ENCODE measurements at regions not wholly inside any gene's neighbourhood (a gene's known extent, or its start where the extent isn't known, plus 50 kb on each side); places are given as distances from the start of the nearest gene placed in this dataset.

GRCh38 chr1:213659580-213660547, 327.9 kb upstream of the PROX1 start:
- no peak for DNase-seq (ENCODE audit: low read depth in 1 of 2, low spot score in 2 of 2)

DNA sequence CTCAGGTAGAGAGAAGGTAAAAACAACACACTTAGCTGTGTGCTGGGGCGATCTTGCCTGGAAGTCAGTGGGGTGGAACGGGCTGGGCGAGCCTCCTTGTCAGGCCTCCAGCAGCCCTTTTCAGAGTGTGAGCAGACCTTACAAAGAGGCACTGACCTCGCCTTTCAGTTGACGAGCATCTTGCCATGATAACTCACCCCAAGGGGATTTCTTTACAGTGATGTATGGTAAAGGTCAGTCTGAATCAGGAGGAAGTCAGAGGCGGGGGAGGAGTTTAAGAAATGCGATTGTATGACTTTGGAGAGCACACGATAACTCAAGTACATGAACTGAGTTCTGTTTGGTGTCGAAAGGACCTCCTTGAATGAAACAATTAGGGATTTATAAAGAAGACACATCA, 326.5 kb upstream of the PROX1 start:
- no peak for DNase-seq (ENCODE audit: low read depth in 1 of 2, low spot score in 2 of 2)
- Histone ChIP-seq H3K27me3 (replicated peaks) (no peaks in the 10 kb centered on the region), H3K9me3 (replicated peaks) (no peaks in the 10 kb centered on the region), H3K4me3 (no peak overlapping the region), H3K36me3 (no peaks in the 10 kb centered on the region), H3K4me1 (replicated peaks) (no peaks in the 10 kb centered on the region), H3K27ac (no peak overlapping the region)

More at GRCh38 chr1:213659580-213660547, 327.9 kb upstream of the PROX1 start:
- Histone ChIP-seq H3K4me3 (no peak overlapping the region), H3K27me3 (replicated peaks) (no peaks in the 10 kb centered on the region), H3K4me1 (replicated peaks) (no peaks in the 10 kb centered on the region), H3K36me3 (no peaks in the 10 kb centered on the region), H3K9me3 (replicated peaks) (no peaks in the 10 kb centered on the region), H3K27ac (no peak overlapping the region)

GRCh38 chr1:213666113-213666512, 321.7 kb upstream of the PROX1 start:
- no peak overlapping the region for H3K4me3 ChIP-seq
- no peak overlapping the region for H3K27ac ChIP-seq
- H3K9me3 ChIP-seq (replicated peaks) = no peaks in the 10 kb centered on the region
- no peaks in the 10 kb centered on the region for H3K36me3 ChIP-seq
- DNase-seq (ENCODE audit: low read depth in 1 of 2, low spot score in 2 of 2) = no peak
- H3K27me3 ChIP-seq (replicated peaks) = no peaks in the 10 kb centered on the region
- no peaks in the 10 kb centered on the region for H3K4me1 ChIP-seq (replicated peaks)

DNA sequence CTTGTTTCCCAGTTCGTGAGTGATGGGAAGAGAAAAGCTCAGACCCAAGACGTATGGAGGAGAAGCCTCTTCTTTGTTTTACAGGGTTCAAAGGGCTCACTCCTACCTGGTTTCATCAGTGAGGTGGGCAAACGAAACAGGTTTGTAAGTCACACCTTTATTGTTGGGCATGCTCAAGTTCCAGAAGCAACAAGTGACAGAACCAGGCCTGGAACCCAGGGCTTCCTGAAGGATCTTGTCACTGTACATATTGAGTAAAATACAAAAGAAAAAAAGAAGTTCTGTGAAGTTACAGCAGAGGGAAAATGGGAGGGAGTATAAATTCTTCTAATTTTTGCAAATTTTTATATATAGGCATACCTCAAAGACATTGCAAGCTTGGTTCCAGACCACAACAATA, 320.9 kb upstream of the PROX1 start:
- no peaks in the 10 kb centered on the region for H3K36me3 ChIP-seq
- H3K27ac ChIP-seq = no peak overlapping the region
- H3K4me1 ChIP-seq (replicated peaks) = no peaks in the 10 kb centered on the region
- no peak overlapping the region for H3K4me3 ChIP-seq
- DNase-seq (ENCODE audit: low read depth in 1 of 2, low spot score in 2 of 2) = no peak
- H3K27me3 ChIP-seq (replicated peaks) = no peaks in the 10 kb centered on the region
- H3K9me3 ChIP-seq (replicated peaks) = no peaks in the 10 kb centered on the region

DNA sequence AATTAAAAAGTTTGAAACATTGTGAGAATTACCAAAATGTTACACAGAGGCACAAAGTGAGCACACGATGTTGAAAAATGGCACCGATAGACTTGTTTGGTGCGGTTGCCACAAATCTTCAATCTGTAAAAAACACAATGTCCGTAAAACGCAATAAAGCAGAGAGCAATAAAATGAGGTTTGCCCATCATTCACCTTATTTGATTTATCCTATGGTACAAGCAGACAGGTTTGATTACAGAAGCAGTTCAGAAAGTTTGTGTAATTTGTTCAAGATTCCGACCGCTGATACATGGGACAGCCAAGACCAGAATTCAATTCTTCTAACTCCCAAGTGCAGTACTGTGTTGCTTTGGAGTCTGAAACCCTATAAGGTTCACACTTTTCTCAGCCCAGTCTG, 318.3 kb upstream of the PROX1 start:
- no peaks in the 10 kb centered on the region for H3K4me1 ChIP-seq (replicated peaks)
- H3K27me3 ChIP-seq (replicated peaks) = no peaks in the 10 kb centered on the region
- H3K36me3 ChIP-seq = no peaks in the 10 kb centered on the region
- H3K4me3 ChIP-seq = no peak overlapping the region
- DNase-seq (ENCODE audit: low read depth in 1 of 2, low spot score in 2 of 2) = no peak
- no peak overlapping the region for H3K27ac ChIP-seq
- H3K9me3 ChIP-seq (replicated peaks) = no peaks in the 10 kb centered on the region

DNA sequence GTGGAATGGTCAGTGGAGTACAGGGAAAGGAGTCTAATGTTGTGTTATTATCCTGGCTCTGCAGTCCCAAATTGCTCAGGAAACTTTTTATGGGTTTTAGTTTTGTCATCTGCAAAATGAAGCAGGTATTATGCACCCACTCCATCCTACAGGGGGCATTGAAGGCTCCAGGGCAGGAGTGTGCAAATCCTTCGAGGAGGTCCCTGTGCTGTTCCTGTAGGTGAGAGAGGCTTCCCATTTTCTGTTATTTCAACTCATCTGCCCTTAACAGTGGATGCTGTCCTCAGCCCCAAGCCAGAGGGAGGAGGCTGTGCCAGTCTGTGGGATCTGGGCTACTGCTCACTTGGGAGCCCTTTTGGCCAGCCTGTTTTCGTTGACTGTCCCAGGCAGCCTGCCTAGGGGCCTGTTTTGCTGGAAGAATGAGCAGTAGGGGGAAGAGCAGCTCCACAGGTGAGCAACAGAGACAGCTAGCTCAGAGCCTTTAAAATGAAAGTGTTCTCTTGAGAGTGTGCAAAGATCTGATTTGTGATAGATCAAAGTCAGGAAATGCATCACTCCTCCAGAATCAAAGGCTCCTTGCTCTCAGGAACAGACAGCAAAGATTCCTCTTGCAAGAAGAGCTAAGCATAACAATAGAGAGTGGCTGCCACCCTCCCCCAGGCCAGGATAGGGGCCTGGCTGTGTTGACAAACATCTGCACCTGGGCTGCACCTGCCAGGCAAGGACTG, 317.6 kb upstream of the PROX1 start:
- Histone ChIP-seq H3K27ac (no peak overlapping the region), H3K27me3 (replicated peaks) (no peaks in the 10 kb centered on the region), H3K36me3 (no peaks in the 10 kb centered on the region), H3K9me3 (replicated peaks) (no peaks in the 10 kb centered on the region), H3K4me1 (replicated peaks) (no peaks in the 10 kb centered on the region), H3K4me3 (no peak overlapping the region)
- no peak for DNase-seq (ENCODE audit: low read depth in 1 of 2, low spot score in 2 of 2)

GRCh38 chr1:213670692-213671023, 317.1 kb upstream of the PROX1 start:
- no peaks in the 10 kb centered on the region for H3K4me1 ChIP-seq (replicated peaks)
- H3K27me3 ChIP-seq (replicated peaks) = no peaks in the 10 kb centered on the region
- H3K36me3 ChIP-seq = no peaks in the 10 kb centered on the region
- H3K9me3 ChIP-seq (replicated peaks) = no peaks in the 10 kb centered on the region
- no peak for DNase-seq (ENCODE audit: low read depth in 1 of 2, low spot score in 2 of 2)
- H3K27ac ChIP-seq = no peak overlapping the region
- H3K4me3 ChIP-seq = no peak overlapping the region

DNA sequence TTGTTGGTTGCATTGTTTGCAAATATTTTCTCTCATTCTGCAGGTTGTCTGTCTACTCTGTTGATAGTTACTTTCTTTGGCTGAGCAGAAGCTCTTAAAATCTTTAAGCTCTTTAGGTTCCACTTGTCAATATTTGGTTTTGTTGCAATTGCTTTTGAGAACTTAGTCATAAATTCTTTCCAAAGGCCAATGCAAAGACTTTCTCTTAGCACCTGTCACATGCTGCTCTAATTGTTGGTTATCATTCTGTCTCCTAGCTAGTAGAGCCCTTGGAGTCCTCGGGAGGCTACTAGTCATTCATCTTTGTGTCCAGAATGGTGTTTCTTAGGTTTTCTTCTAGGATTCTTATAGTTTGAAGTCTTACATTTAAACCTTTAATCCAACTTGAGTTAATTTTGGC, 312.7 kb upstream of the PROX1 start:
- Histone ChIP-seq H3K4me3 (no peak overlapping the region), H3K9me3 (replicated peaks) (no peaks in the 10 kb centered on the region), H3K27ac (no peak overlapping the region), H3K4me1 (replicated peaks) (no peaks in the 10 kb centered on the region), H3K27me3 (replicated peaks) (no peaks in the 10 kb centered on the region), H3K36me3 (no peaks in the 10 kb centered on the region)
- DNase-seq (ENCODE audit: low read depth in 1 of 2, low spot score in 2 of 2) = no peak

DNA sequence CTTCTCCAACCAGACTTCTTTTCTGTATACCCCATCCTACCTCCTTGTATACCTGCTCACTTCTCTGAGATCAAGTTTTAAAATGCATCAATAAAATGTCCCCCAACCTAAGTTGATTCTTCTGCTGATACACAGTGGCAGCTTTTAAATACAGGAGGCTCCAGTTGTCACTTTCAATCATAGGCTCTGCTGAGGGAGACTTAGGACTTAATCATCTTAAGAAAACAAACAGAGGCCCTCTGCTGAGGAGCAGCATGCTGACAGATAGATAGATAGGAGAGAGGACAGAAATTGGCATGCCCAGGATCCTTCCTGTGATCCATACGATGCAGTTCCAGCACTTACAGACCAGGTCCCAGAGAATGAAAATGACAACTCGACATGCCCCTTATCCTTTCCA, 311.0 kb upstream of the PROX1 start:
- no peak for DNase-seq (ENCODE audit: low read depth in 1 of 2, low spot score in 2 of 2)
- no peaks in the 10 kb centered on the region for H3K36me3 ChIP-seq
- H3K27me3 ChIP-seq (replicated peaks) = no peaks in the 10 kb centered on the region
- no peaks in the 10 kb centered on the region for H3K4me1 ChIP-seq (replicated peaks)
- H3K9me3 ChIP-seq (replicated peaks) = no peaks in the 10 kb centered on the region
- H3K27ac ChIP-seq = no peak overlapping the region
- H3K4me3 ChIP-seq = no peak overlapping the region

DNA sequence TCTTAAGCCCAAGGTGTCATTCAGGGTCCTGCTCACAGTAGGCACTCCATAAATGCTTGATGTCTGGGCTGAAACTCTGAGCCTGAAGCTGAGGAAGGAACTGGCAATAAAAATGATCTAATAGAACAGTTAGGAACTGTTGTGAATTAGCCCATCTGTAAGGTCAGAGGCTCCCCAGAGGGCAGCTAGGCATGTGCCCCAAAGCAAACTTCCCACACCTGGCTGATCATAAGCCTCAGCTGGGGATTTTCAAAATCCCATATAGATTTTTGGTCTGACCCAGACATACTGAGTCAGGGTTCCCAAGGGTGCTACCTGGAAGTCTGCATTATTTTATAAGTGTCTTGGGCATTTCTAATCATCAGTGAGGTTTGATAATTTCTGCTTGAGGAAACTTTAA, 309.4 kb upstream of the PROX1 start:
- Histone ChIP-seq H3K27ac (no peak overlapping the region), H3K4me1 (replicated peaks) (no peaks in the 10 kb centered on the region), H3K9me3 (replicated peaks) (no peaks in the 10 kb centered on the region), H3K4me3 (no peak overlapping the region), H3K36me3 (no peaks in the 10 kb centered on the region), H3K27me3 (replicated peaks) (no peaks in the 10 kb centered on the region)
- no peak for DNase-seq (ENCODE audit: low read depth in 1 of 2, low spot score in 2 of 2)

GRCh38 chr1:213678753-213679152, 309.0 kb upstream of the PROX1 start:
- DNase-seq (ENCODE audit: low read depth in 1 of 2, low spot score in 2 of 2) = no peak
- H3K27me3 ChIP-seq (replicated peaks) = no peaks in the 10 kb centered on the region
- no peaks in the 10 kb centered on the region for H3K9me3 ChIP-seq (replicated peaks)
- no peak overlapping the region for H3K4me3 ChIP-seq
- H3K36me3 ChIP-seq = no peaks in the 10 kb centered on the region
- H3K27ac ChIP-seq = no peak overlapping the region
- no peaks in the 10 kb centered on the region for H3K4me1 ChIP-seq (replicated peaks)

- no peaks in the 10 kb centered on the region for H3K9me3 ChIP-seq (replicated peaks)
- no peaks in the 10 kb centered on the region for H3K4me1 ChIP-seq (replicated peaks)
- H3K27ac ChIP-seq = no peak overlapping the region
- H3K27me3 ChIP-seq (replicated peaks) = no peaks in the 10 kb centered on the region
- H3K4me3 ChIP-seq = no peak overlapping the region
- no peaks in the 10 kb centered on the region for H3K36me3 ChIP-seq
- no peak for DNase-seq (ENCODE audit: low read depth in 1 of 2, low spot score in 2 of 2)
These were observed 308.6 kb upstream of the PROX1 start for GRCh38 chr1:213679153-213679552.

DNA sequence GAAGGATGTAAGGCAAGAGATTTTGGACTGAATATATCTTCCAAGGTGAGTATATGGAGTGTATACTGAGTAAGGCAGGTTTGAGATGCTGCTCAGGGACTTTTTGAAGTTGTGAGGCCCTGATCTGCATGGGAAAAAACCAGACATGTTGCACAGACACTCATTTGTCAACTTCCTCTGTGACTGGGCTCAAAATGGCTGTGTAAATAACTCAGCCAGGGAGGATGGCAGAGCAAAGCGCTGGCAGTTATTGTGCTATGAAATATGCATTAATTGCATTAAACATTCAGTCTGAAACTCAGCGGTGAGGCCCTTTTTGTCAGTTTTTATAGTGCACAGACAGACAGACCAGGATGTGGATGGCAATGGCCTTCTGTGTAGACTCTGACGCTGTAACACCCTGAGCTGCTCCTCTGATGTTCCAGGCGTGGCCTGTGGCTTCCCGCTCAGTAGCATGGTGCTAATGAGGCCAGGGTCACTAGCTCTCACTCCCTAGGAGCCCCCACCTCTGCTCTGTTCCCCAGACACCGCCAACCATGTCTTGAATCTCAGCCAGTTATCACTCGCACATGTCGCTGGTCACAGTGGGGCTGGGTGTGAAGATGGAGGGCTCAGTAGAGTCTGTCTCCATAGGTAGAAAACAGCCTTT, 307.0 kb upstream of the PROX1 start:
- DNase-seq (ENCODE audit: low read depth in 1 of 2, low spot score in 2 of 2) = no peak
- H3K27me3 ChIP-seq (replicated peaks) = no peaks in the 10 kb centered on the region
- H3K36me3 ChIP-seq = no peaks in the 10 kb centered on the region
- H3K4me1 ChIP-seq (replicated peaks) = no peaks in the 10 kb centered on the region
- H3K27ac ChIP-seq = no peak overlapping the region
- no peak overlapping the region for H3K4me3 ChIP-seq
- no peaks in the 10 kb centered on the region for H3K9me3 ChIP-seq (replicated peaks)

- no peak for DNase-seq (ENCODE audit: low read depth in 1 of 2, low spot score in 2 of 2)
- Histone ChIP-seq H3K4me1 (replicated peaks) (no peaks in the 10 kb centered on the region), H3K36me3 (no peaks in the 10 kb centered on the region), H3K27ac (no peak overlapping the region), H3K27me3 (replicated peaks) (no peaks in the 10 kb centered on the region), H3K4me3 (no peak overlapping the region), H3K9me3 (replicated peaks) (no peaks in the 10 kb centered on the region)
These were observed 305.9 kb upstream of the PROX1 start for GRCh38 chr1:213681788-213682340.
